Panc1 (cell line): ENCODE measurements at regions not wholly inside any gene's neighbourhood (a gene's known extent, or its start where the extent isn't known, plus 50 kb on each side); places are given as distances from the start of the nearest gene placed in this dataset.

Experiments
- POLR2AphosphoS5 ChIP-seq: IDR thresholded peaks from 2 replicates; pipeline ENCODE4 v1.6.1; 2012; ENCODE audit warnings: mild to moderate bottlenecking, low read depth, low read length, moderate library complexity
- TF ChIP-seq, protein P1 (sequence below): fragments of 450-650 bp; IDR thresholded peaks from 2 replicates; pipeline ENCODE4 v1.5.1; 2017; ENCODE audit warnings: mild to moderate bottlenecking

DNA sequence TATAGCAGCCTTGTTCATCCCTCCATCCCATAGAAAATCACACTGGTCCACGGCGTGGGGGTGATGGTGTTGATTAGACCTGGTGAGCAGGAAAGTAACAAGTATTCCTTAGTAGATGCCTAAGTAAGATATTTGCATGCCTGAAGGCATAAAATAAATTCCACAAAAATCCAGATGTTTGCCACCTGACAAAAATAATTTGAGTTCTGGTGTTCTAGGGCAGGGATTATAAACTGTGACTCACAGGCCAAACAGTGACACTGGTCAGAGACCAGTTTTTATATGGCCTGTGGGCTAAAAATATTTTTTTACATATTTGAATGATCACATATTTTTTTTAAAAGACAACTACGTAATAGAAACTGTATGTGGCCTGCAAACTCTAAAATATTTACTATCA lies 310.7 kb downstream of the RFC3 start:
- TF ChIP-seq, protein P1, sequence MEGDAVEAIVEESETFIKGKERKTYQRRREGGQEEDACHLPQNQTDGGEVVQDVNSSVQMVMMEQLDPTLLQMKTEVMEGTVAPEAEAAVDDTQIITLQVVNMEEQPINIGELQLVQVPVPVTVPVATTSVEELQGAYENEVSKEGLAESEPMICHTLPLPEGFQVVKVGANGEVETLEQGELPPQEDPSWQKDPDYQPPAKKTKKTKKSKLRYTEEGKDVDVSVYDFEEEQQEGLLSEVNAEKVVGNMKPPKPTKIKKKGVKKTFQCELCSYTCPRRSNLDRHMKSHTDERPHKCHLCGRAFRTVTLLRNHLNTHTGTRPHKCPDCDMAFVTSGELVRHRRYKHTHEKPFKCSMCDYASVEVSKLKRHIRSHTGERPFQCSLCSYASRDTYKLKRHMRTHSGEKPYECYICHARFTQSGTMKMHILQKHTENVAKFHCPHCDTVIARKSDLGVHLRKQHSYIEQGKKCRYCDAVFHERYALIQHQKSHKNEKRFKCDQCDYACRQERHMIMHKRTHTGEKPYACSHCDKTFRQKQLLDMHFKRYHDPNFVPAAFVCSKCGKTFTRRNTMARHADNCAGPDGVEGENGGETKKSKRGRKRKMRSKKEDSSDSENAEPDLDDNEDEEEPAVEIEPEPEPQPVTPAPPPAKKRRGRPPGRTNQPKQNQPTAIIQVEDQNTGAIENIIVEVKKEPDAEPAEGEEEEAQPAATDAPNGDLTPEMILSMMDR, result no peak
- no peak for TF ChIP-seq POLR2AphosphoS5
